T1000 (cell line): ENCODE measurements at regions not wholly inside any gene's neighbourhood (a gene's known extent, or its start where the extent isn't known, plus 50 kb on each side); places are given as distances from the start of the nearest gene placed in this dataset.
"Not testable (repeated sequence)": the region's sequence is repeated elsewhere in the genome, so short reads cannot be mapped to it uniquely, and the experiment has no call there.

Experiments
- DNase-seq: peaks from one replicate; lab custom pipeline; 2025; ENCODE audit warnings: mixed read lengths; lab: John Stamatoyannopoulos, UW

DNA sequence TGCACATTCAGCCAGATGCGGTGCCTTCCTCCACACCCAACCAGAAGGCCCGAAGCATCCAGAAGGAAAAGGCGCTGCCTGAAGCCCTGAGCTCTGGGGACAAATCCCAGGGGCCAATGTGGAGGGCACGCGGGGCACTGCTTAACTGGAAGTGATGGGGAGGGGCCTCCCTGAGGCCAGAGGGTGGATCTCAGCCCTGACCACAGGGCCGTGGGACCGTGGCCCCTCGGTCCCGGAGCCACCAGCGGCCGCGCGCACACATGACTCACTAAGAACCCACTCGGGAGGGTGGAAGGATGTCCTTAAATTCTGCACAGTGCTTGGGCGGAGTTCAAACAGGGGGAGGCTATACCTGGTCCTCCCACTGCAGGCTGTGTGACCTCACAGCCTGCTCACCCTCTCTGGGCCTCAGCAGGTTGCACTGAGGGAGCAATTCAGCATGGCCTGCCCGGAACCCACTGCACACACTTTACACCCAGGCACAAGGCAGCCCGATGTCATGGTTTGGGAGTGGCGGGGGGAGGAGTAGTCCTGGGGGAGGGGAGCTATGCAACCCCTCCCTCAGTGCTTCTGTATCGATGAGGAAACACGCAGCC, 89.5 kb downstream of the RFLNA start:
- DNase-seq, result no peak

DNA sequence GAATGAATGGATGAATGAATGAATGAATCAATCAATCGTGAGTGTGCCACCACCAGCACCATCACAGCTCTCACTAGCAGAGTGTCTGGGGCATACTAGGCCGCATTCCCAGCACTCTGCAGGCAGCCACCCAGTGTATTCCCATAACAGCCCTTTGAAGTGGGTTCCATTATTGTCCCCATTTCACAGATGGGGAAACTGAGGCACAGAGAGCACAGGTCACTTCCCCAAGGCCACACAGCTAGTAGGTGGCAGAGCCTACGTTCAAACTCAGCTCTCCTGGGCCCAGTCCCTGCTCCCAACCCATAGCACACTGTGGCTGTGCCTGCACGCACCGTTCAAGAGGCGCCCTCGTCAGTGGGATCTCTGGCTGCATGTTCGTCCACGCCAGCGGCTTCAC, 88.1 kb downstream of the RFLNA start:
- DNase-seq, result no peak

DNA sequence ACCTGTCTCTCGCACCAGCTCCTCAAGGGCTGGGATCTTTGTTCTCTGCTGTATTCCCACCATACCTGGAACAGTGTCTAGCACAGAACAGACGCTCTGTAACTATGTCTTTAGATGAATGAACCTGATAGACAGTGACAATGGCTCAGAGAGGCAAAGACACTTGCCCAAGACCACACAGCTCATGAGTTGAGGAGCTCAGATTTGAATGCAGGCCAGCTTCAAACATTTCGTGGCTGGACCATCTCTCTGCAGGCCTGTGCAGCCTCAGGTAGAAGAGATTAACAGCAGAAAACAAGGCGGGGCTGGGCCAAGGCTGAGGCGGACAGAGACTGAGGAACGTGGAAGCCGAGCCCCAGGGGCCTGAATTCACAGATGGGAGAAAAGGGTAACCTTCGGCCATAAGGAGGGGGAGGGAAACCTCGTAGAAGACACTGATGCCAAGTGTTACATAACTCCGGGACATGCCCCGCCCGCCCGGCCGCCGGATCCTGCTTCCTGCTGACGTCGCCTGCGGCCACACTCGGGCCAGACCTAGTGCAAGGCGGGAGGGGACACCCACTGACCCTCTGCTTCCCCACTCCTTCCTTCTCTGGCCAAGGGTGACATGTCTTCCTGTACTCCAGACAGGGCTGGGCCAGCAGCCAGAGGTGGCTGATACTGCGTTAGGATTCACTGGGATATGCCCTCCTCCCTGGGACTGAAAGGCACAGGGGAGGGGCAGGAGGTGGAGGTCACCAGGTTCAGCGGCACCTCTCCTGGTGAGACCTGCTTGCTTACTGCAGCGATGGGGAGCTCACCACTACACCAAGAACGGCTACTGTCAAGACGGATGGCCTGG, 86.8 kb downstream of the RFLNA start:
- peak; percentile 26 for DNase-seq

DNA sequence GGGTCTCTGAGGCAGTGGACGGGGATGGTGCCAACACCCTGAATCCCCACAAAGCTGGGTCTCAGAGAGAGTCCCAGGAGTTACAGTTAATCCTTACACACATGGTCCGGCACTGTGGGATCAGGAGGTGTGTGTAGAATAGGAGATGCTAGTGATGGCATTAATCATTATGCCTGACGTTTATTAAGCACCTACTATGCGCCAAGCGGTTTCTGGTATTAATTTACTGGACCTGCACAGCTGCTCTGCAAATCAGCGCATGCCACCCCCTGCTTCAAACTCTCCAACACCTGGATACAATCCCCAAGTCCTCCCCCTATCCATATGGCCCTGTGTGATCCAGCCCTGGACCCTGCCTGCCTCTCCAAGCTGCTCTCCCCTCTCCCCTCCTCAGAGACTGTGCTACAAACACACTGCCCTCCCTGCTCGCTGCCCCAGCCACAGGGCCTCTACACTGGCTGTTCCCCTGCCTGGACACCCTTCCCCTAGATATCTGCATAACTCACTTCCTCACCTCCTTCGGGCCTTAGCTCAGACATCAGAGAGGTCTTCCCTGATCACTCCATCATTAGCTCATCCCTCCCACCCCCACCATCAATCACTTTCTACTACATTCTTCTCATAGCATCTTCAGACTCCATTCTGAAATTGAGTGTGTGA, 86.0 kb downstream of the RFLNA start:
- DNase-seq, result no peak

DNA sequence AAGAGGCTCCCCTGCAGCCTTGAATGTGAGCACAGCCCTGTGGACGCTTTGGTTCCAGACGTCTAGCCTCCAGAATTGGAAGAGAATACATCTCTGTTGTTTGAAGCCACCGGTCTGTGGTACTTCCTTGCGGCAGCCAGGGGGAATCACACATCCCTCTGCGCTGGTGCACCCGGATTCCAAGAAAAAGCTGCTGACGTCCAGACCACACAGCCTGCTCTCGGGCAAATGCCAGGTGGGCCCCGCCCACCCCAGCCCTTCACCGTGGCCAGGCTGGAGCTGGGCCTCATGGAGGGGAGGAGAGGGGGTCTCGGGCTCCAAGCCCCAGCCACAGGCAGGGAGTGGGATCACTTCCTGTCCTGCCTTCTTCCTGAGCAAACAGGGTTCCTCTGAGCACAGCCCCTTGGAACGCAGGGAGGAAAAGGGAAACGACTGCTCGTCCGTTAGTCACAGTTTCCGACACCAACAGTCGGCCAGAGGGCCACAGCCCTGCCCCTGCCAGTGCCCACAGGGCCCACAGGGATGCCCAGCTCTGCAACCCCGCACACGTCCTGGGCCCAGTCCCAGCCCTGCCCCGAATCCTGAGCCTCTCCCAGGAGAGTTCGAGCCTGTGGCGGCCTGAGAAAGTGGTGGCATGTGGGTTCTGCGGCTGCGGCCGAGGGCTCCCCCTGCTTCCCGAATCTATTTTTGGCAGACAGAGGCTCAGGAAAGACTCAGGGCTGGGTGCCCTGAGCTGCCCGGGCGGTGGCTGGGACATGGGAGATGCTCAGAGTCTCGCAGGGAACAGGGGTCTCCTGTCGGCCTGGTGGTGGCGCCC, 85.3 kb downstream of the RFLNA start:
- peak; percentile 88 for DNase-seq

DNA sequence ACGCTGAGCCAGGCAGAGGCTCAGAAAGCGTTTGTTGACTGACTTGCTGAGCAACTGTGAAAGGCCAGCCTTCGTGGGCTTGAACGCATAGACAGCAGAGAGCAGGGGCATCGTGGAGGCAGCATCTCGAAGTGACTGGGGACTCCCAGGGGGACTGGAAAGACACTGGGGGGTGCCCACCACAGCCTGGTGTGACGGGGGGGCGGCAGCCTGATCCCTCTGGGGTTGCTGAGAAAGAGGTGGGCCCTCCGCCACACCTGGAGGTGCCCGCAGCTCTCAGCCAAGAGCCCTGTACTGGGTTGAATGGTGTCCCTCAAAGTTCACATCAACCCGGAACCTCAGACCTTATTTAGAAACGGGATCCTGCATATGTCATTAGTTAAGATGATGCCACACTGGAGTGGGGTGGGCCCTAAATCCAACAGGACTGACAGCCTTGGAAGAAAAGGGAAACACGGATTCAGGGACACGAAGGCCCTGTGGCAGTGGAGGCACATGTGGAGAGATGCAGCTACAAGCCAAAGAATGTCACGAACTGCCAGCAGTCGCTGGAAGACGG, 84.6 kb downstream of the RFLNA start:
- DNase-seq, result no peak

DNA sequence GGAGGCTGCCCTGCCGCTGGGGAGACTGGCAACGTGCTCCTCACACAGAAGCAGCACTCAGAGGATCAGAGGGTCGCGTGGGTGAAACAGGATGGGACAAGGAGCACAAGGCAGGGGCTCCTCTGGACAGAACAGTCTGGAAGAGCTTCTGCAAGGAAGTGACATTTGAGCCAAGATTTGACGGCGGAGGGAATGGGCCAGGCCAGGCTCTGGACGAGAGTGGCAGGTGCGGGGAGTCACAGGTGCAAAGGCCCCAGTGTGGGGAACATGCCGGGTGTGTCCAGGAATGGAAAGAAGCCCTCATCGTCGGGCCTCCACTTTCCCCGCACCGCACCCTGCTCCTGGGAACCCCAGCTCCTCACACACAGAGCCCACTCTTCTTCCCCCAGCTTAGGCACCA, 84.0 kb downstream of the RFLNA start:
- no peak for DNase-seq

DNA sequence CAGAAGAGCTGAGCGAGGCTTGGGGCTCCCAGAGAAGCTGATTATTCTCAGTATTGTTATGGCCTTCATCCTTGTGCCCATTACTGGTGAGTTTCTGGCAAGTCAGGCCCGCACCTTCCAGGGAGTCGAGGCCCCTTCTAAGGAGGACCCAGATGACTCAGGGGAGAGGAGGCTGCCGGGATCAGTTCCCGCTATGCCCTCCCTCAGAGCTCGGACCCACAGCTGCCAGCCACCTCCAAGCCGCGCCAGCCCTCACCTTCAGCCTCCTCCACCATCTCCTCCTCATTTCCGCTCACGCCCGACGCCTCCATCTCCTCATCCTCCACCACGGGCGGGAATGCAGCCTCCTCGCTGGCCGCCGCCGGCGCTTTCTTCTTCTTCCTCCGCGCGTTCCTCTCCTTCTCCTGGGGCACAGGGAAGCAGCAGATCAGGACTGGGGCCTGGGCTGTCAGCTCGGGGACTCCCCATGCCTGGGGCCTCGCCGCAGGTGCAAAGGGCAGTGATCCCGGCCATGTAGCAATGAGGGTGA, 83.2 kb downstream of the RFLNA start:
- no peak for DNase-seq

DNA sequence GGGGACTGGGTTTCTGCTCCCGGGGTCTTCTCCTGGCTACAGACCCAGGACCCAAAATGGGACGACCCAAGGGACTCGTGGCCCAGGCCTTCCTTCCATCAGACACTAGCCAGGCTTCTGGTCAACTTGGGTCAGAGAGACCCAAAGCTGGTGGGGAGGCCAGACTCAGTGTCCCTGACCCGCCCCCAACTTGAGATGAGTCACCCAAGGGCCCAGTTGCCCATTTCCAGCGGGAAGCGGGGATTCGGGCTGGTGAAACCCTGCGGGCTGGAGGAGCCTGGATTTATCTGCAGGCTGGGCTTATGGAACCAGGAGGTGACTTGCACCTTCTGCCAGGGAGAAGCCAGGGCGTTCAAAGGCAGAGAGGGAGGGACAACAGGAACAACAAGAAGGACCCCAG, 81.5 kb downstream of the RFLNA start:
- DNase-seq, result no peak

DNA sequence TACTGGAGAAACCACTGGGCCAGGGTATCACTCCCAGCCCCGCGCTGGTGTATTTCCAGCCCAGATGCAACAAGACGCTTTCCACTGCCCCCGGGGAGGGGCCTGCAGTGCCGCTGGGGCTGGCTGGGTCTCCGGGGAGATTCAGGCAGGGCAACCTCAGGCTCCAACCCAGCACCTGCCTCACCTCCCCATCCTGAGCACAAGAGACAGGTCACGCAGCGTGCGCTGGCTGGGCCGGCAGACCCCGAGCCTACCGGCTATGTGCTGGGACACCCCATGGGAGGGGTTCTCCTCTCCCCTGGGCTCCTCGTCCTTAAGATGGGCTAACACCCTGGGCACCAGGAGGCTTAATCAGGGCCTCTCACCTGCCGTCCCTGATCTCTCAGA, 80.9 kb downstream of the RFLNA start:
- DNase-seq, result no peak

DNA sequence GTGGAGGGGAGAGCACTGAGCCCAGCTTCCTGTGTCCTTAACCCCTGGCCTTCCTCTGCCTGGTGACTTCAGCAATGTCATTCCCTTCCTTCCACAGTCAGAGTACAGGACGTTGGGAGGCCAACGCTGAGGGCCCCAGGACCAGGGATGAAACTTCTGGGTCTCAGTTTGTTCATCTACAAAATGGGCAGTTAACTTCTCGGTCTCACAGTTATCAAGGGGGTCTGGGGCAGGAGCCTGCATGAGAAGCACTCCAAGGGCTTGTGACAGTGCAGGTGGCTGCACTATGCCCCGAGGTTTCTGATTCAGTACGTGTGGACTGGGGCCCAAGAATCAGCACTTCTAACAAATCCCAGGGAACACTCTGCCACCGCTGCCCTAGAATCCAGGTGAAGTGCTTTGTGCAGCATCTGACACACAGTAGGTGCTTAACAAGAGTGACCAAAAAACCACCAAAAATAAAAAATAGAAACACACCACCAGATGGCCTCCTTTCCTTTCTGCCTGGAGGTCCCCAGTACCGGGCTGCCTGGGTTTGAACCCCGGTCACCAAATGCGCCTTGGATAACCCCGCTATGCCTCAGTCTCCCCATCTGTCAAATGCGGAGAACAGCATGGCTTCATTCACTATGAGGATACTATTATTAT, 80.4 kb downstream of the RFLNA start:
- no peak for DNase-seq

DNA sequence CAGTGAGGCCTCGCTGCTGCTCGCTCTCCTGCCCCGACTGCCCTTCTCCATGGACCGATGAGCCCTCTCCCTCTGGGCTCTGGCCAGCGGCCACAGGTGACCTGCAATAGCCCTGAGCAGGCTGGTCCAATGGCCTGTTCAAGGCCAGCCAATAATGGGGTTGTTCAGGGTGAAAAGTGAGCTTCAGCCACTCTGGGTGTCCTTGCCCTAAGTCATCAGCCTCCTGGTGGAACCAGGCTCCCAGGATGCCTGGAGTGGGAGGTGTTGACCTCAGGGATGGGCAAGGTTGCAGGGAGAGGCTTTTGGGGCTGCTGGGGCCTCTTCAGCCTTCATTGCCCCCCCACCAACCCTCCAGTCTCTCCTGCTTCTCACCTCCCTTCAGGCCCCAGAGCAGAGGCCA, 79.7 kb downstream of the RFLNA start:
- no peak for DNase-seq

DNA sequence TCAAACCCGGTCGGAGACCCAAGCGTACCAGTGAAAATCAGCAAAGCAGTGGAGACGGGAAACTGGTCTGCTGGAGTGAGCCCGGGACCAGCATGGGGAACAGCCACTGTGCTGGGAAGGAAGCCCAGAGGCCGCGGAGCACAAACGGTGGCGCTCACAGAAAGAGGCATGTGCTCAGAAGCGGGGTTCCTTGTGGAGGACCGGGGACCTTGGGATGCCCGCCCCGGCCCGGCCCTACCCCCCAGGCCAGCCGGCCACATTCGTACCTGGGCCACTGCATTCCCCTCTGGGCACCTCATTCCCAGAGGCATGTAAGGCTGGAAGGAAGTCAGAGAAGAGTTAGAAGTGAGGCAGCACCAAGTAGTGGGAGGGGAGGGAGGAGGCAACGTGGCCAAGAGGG, 79.3 kb downstream of the RFLNA start:
- no peak for DNase-seq

DNA sequence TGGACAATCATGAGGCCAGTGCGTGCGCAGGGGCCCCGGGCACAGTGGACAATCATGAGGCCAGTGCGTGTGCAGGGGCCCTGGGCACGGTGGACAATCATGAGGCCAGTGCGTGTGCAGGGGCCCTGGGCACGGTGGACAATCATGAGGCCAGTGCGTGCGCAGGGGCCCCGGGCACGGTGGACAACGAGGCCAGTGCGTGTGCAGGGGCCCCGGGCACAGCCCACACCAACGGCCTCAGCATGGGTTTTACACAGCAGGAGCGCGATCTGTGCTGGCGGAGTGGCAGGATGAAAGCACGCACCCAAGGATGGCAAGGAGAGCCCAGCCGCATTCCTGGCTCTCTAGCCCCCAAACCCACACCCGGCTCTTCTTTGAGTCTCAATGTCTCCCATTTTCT, 78.8 kb downstream of the RFLNA start:
- DNase-seq, result not testable (repeated sequence)

DNA sequence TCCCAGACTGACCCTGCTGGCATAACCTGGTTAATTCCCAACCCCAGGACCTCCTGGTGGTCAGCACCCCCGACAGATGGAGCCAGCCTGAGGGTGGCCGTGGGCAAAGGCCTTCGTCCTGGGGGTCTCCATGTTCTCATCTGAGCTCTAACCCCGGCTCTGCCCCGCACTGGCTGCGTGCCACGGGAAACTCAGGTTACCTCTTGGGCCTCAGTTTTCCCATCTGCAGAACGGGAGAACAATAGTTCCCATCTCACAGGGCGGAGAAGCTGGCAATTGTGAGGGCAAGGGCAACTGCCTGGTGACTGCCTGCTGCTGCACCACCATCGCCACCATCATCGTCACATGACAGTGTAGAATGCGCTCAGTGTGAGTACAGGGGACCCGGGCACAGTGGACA, 77.9 kb downstream of the RFLNA start:
- no peak for DNase-seq

DNA sequence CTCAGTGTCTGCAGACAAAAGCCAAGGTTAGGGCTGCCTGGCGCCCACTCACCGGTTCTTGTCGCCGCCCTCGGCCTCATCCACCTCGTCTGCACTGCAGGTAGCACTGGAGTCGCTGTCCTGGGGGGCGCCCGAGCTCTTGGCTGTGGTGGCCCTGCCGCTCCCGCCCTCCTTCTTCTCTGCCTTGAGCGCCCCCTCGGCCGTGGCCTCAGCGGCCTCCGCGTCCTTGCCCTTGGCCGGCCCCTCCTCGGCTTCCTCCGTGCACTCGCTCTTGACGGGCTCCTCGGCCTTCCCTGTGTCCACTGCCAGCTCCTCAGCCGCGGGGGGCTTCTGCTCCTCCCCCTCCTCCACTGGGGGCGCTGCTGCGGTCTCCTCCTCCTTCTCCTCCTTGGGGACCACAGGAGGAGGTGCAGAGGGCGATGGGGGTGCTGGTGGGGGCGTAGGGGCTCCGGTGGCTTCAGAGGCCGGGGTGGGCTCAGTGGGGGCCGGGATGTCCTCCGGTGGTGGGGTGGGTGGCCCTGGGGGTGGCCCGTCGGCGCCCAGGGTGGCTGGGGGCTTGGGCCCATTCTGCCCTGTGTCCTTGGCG, 77.2 kb downstream of the RFLNA start:
- no peak for DNase-seq

DNA sequence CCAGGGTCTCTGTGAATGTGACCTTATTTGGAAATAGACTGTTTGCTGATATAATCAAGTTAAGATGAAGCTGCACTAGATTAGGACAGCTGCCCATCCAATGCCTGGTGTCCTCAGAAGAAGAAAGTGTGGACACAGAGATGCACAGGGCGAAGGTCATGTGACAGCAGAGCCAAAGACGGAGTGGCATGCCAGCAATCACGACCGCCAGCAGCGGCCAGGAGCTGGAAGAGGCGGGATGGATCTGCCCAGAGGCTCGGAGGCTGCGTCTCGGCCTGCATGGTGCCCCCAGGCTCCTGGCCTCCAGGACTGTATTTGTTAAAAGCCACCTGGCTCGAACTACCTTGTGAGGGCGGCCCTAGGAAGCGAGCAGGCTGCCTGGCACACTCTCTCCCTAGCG, 76.5 kb downstream of the RFLNA start:
- no peak for DNase-seq

DNA sequence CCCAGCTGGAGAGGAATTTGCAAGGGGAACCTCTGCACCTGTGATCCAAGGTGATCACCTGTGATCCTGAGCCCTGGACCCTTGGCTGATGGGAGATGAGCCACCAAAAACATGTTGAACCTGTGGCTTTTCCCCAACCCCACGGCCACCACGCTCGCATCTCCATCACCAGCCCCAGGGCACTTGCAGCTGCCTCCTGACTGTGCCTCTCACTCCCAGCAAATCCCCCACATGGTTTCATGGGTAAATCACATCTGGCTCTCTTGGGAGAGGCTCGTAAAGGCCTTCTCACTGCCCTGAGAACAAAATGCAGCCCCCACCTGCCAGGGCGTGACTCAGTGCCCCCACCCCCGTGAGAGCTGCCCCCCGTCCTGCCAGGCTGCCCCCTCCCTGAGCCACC, 76.0 kb downstream of the RFLNA start:
- DNase-seq, result peak; percentile 15

DNA sequence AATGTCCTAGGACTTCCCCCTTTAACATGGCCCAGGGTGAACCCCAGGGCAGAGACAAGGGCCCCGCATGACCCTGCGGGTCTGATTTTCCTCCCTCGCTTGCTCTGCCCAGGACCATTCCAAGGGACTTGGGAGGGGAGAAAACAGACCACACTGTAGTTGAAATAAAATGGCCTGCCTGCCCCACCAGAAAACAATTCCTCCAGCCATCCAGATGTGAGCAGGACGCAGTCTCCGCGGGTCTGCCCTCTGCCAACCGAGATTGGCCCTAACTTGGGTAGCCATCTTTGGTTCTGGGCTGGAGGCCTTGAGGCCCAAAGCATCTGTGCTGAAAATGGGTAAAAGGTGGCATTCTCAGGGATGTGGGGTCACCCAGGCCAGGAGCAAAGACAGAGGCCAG, 75.5 kb downstream of the RFLNA start:
- DNase-seq, result no peak

DNA sequence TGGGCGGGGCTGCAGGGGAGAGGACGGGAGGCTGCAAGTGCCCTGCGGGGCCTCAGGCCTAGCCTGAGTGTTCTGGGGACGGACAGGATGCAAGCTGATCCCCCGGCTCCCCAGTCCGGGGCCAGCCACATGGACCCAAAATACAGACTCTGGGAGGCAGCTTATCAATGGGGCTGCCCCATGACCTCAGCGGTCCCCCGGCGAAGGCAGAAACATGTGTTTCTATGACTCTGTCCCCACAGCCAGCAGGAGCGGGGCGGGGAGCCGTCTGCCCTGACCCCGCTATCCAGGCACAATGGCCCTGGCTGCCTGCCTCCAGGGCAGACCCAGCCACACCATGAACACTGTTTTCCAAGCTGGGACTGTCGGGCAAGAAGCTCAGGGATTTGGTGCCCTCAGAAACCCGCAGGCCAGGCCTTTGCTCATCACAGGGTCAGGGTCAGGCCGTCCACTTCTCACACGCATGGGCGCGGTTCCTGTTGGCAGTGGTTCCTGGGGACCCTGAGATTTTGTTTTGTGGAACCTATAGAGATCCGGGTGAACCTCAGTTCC, 75.0 kb downstream of the RFLNA start:
- no peak for DNase-seq
